PC-9 (cell line): ENCODE measurements at regions not wholly inside any gene's neighbourhood (a gene's known extent, or its start where the extent isn't known, plus 50 kb on each side); places are given as distances from the start of the nearest gene placed in this dataset.

Experiments used
- BruUV-seq: library from RNA; stranded (reverse); fragments of 400-500 nt; replicated peaks from 2 replicates; lab custom pipeline; 2021; lab: Mats Ljungman, UMichigan
- CTCF ChIA-PET: fragments of 300-600 bp; sonication (Branson Sonifier 250); formaldehyde crosslinking; loops from one replicate; lab custom pipeline; 2022; ENCODE audit warnings: antibody characterized with exemption; lab: Charles Lee
- POLR2A ChIA-PET: fragments of 300-600 bp; sonication (Branson Sonifier 250); formaldehyde crosslinking; loops from one replicate; lab custom pipeline; 2022; ENCODE audit warnings: antibody characterized with exemption; ENCODE audit not compliant: unreplicated experiment; lab: Charles Lee
- DNase-seq, 2 experiments: peaks; one replicate each; pipeline versions ENCODE4 v3.0.0 to v3.0.0-alpha.2; 2015 to 2022; ENCODE audit warnings: mixed read lengths in 1 of 2
- H2AFZ ChIP-seq: fragments of 200-600 bp; sonication (generic); 2 replicates; pipeline ENCODE4 v1.8.1; 2017; ENCODE audit warnings: antibody characterized with exemption
- H3F3A ChIP-seq: fragments of 200-600 bp; sonication (generic); 2 replicates; pipeline ENCODE4 v1.8.1; 2017; ENCODE audit warnings: antibody characterized with exemption, mild to moderate bottlenecking, low read depth; ENCODE audit not compliant: insufficient read depth
- H3K27ac ChIP-seq: fragments of 200-600 bp; sonication (generic); 2 replicates; pipeline ENCODE4 v1.6.1; 2016; ENCODE audit warnings: mixed run types
- H3K27me3 ChIP-seq: fragments of 200-600 bp; sonication (generic); 2 replicates; pipeline ENCODE4 v1.6.1; 2016; ENCODE audit warnings: low read depth, mixed run types; ENCODE audit not compliant: insufficient read depth
- H3K36me3 ChIP-seq: fragments of 200-600 bp; sonication (generic); 2 replicates; pipeline ENCODE4 v1.6.1; 2016; ENCODE audit warnings: low read depth, mixed run types
- H3K4me1 ChIP-seq: fragments of 200-600 bp; sonication (generic); replicated peaks from 2 replicates; pipeline ENCODE4 v1.6.1; 2016; ENCODE audit warnings: mixed run types; ENCODE audit not compliant: insufficient read depth
- H3K4me2 ChIP-seq: fragments of 200-600 bp; sonication (generic); 2 replicates; pipeline ENCODE4 v1.6.1; 2017; ENCODE audit warnings: mixed run types
- H3K4me3 ChIP-seq: fragments of 200-600 bp; sonication (generic); 2 replicates; pipeline ENCODE4 v1.6.1; 2016; ENCODE audit warnings: mixed run types
- H3K79me2 ChIP-seq: fragments of 200-600 bp; sonication (generic); 2 replicates; pipeline ENCODE4 v1.6.1; 2017; ENCODE audit warnings: low read depth, mixed run types
- H3K9me2 ChIP-seq: fragments of 200-600 bp; sonication (generic); 2 replicates; pipeline ENCODE4 v1.8.1; 2017; ENCODE audit warnings: mild to moderate bottlenecking; ENCODE audit not compliant: insufficient read depth
- H3K9me3 ChIP-seq: fragments of 200-600 bp; sonication (generic); 2 replicates; pipeline ENCODE4 v1.8.1; 2016; ENCODE audit warnings: low read depth; ENCODE audit not compliant: insufficient read depth
- H4K20me1 ChIP-seq: fragments of 200-600 bp; sonication (generic); 2 replicates; pipeline ENCODE4 v1.8.1; 2017; ENCODE audit not compliant: insufficient read depth
- CTCF ChIP-seq: fragments of 200-600 bp; sonication (generic); conservative IDR thresholded peaks from 2 replicates; pipeline ENCODE4 v1.6.1; 2017; ENCODE audit warnings: mixed run types, antibody characterized with exemption, mild to moderate bottlenecking, moderate library complexity
- EZH2 ChIP-seq: fragments of 200-600 bp; sonication (generic); IDR thresholded peaks from 2 replicates; pipeline ENCODE4 v1.8.0; 2017; ENCODE audit warnings: antibody characterized with exemption, low read depth
- intact Hi-C: fragments of 100-400 bp; cut with micrococcal nuclease; formaldehyde crosslinking; loops from one replicate; pipeline ENCODE4 v1.10.0; 2022; ENCODE audit not compliant: unreplicated experiment

- Histone ChIP-seq H3K9me3 (no peaks in the 10 kb centered on the region), H3F3A (no peaks in the 10 kb centered on the region), H4K20me1 (no peaks in the 10 kb centered on the region), H3K4me3 (no peak overlapping the region), H3K27me3 (no peaks in the 10 kb centered on the region), H3K27ac (no peak overlapping the region), H3K79me2 (no peaks in the 10 kb centered on the region), H3K4me1 (no peaks in the 10 kb centered on the region), H3K4me2 (no peak overlapping the region), H3K36me3 (no peaks in the 10 kb centered on the region), H3K9me2 (no peaks in the 10 kb centered on the region), H2AFZ (no peak overlapping the region)
- TF ChIP-seq CTCF (no peak), EZH2 (no peak)
- ChIA-PET POLR2A (no interaction called here), CTCF (no interaction called here)
- DNase-seq, result no peak
- intact Hi-C loops, result no loop called here
- BruUV-seq, result no TSS peak
Observed at GRCh38 chr2:16568998-16569784, 96.4 kb downstream of the CYRIA start.

GRCh38 chr2:16566701-16567100 lies 98.9 kb downstream of the CYRIA start:
- Histone ChIP-seq H3K4me2 (no peak overlapping the region), H3K27me3 (no peaks in the 10 kb centered on the region), H3K27ac (no peak overlapping the region), H3F3A (no peaks in the 10 kb centered on the region), H3K4me1 (no peaks in the 10 kb centered on the region), H3K4me3 (no peak overlapping the region), H3K9me3 (no peaks in the 10 kb centered on the region), H3K36me3 (no peaks in the 10 kb centered on the region), H2AFZ (no peak overlapping the region), H3K9me2 (no peaks in the 10 kb centered on the region), H3K79me2 (no peaks in the 10 kb centered on the region), H4K20me1 (no peaks in the 10 kb centered on the region)
- ChIA-PET CTCF (no interaction called here), POLR2A (no interaction called here)
- intact Hi-C loops, result no loop called here
- no TSS peak for BruUV-seq
- DNase-seq, result no peak
- TF ChIP-seq CTCF, result no peak
- no peak for TF ChIP-seq EZH2

- Histone ChIP-seq H3K36me3 (no peaks in the 10 kb centered on the region), H4K20me1 (no peaks in the 10 kb centered on the region), H3K4me3 (no peak overlapping the region), H3K4me2 (no peak overlapping the region), H3K27me3 (no peaks in the 10 kb centered on the region), H3K27ac (no peak overlapping the region), H3K79me2 (no peaks in the 10 kb centered on the region), H3K9me3 (no peaks in the 10 kb centered on the region), H2AFZ (no peak overlapping the region), H3K4me1 (no peaks in the 10 kb centered on the region), H3F3A (no peaks in the 10 kb centered on the region), H3K9me2 (no peaks in the 10 kb centered on the region)
- DNase-seq, result no peak
- no TSS peak for BruUV-seq
- ChIA-PET CTCF (no interaction called here), POLR2A (no interaction called here)
- intact Hi-C loops, result no loop called here
- TF ChIP-seq EZH2 (no peak), CTCF (no peak)
Observed at GRCh38 chr2:16565481-16565880, 100.2 kb downstream of the CYRIA start.
